ENCODE measurements at regions not wholly inside any gene's neighbourhood (a gene's known extent, or its start where the extent isn't known, plus 50 kb on each side); places are given as distances from the start of the nearest gene placed in this dataset.

GRCh38 chr14:105842105-105842504 lies 315.7 kb downstream of the TMEM121 start:
- Mint-ChIP-seq H3K27me3 (ENCODE audit: insufficient read depth) (peaks cover 3% of the 10 kb centered on the region), H3K4me1 (ENCODE audit: low read depth) (no peaks in the 10 kb centered on the region), H3K9me3 (peaks cover 58% of the 10 kb centered on the region), H3K27ac (no peak overlapping the region), H3K36me3 (ENCODE audit: low read depth) (peaks cover 14% of the 10 kb centered on the region; the same call in 1 of the 2 replicates), H3K4me3 (no peak overlapping the region)
- TF ChIP-seq CTCF (IDR thresholded peaks at IDR 0.05) = no peak
- no peak for DNase-seq

- H3K27ac Mint-ChIP-seq = no peak overlapping the region
- DNase-seq = no peak
- peaks cover 2% of the 10 kb centered on the region; the same call in 1 of the 2 replicates for H3K27me3 Mint-ChIP-seq (ENCODE audit: insufficient read depth)
- peaks cover 6% of the 10 kb centered on the region; the same call in 1 of the 2 replicates for H3K36me3 Mint-ChIP-seq (ENCODE audit: low read depth)
- no peak overlapping the region for H3K4me3 Mint-ChIP-seq
- no peaks in the 10 kb centered on the region for H3K4me1 Mint-ChIP-seq (ENCODE audit: low read depth)
- peaks cover 51% of the 10 kb centered on the region for H3K9me3 Mint-ChIP-seq
- no peak for TF ChIP-seq CTCF (IDR thresholded peaks at IDR 0.05)
These were observed 317.2 kb downstream of the TMEM121 start for GRCh38 chr14:105843444-105844046.

- Mint-ChIP-seq H3K9me3 (peaks cover 55% of the 10 kb centered on the region), H3K4me1 (ENCODE audit: low read depth) (no peaks in the 10 kb centered on the region), H3K27me3 (ENCODE audit: insufficient read depth) (peaks cover 2% of the 10 kb centered on the region; the same call in 1 of the 2 replicates), H3K27ac (no peak overlapping the region), H3K36me3 (ENCODE audit: low read depth) (peaks cover 6% of the 10 kb centered on the region; the same call in 1 of the 2 replicates), H3K4me3 (no peak overlapping the region)
- no peak for DNase-seq
- TF ChIP-seq CTCF (IDR thresholded peaks at IDR 0.05) = no peak
These were observed 317.8 kb downstream of the TMEM121 start for GRCh38 chr14:105844047-105844630.

GRCh38 chr14:105844810-105845724 lies 318.7 kb downstream of the TMEM121 start:
- no peak for TF ChIP-seq CTCF (IDR thresholded peaks at IDR 0.05)
- Mint-ChIP-seq H3K4me3 (no peak overlapping the region), H3K27ac (no peak overlapping the region), H3K4me1 (ENCODE audit: low read depth) (no peaks in the 10 kb centered on the region), H3K36me3 (ENCODE audit: low read depth) (peaks cover 6% of the 10 kb centered on the region; the same call in 1 of the 2 replicates), H3K27me3 (ENCODE audit: insufficient read depth) (peaks cover 2% of the 10 kb centered on the region; the same call in 1 of the 2 replicates), H3K9me3 (peaks cover 59% of the 10 kb centered on the region)
- DNase-seq = no peak

- Mint-ChIP-seq H3K4me3 (no peak overlapping the region), H3K27ac (no peak overlapping the region), H3K9me3 (peaks cover 62% of the 10 kb centered on the region), H3K36me3 (ENCODE audit: low read depth) (peaks cover 6% of the 10 kb centered on the region; the same call in 1 of the 2 replicates), H3K27me3 (ENCODE audit: insufficient read depth) (peaks cover 2% of the 10 kb centered on the region; the same call in 1 of the 2 replicates), H3K4me1 (ENCODE audit: low read depth) (no peaks in the 10 kb centered on the region)
- no peak for DNase-seq
- no peak for TF ChIP-seq CTCF (IDR thresholded peaks at IDR 0.05)
These were observed 319.4 kb downstream of the TMEM121 start for GRCh38 chr14:105845725-105846309.
